ENCODE measurements at regions not wholly inside any gene's neighbourhood (a gene's known extent, or its start where the extent isn't known, plus 50 kb on each side); places are given as distances from the start of the nearest gene placed in this dataset.

DNA sequence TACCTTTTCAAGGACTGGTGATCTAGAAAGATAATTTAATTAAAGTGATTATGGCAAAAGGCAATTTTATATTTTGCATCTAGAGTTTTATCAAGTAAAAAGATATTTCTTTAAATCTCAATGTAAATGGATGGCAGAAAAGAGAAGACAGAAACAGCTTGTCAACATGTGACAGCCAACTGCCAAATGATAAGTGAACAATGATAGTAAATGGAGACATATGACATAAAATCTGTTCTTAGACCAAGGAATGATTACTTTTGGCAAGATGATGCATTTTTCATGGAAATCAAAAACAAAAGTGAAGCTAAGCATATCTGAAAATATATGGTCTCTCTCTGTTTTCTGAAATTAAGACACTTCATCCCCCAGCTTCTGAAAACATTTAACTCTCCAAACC lies 1730.7 kb upstream of the FLRT2 start:
- DNase-seq: no peak

DNA sequence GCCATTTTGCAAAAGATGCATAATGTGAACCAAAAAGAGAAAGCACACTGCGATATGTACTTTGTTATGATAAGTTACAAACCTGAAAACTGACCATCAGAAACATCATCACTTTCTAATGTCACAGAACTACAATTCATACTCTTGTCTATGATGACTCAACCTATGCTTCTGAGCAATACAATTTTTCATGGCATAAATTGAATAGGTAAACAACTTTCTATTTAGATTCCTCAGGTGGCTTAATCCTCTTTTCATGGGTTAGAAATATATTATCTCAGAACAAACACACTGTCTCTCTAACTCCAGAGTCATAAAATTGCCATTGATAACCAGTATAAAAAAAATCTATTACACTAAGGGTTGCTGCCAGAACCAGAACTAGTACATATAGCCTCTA lies 1715.0 kb upstream of the FLRT2 start:
- no peak for DNase-seq

DNA sequence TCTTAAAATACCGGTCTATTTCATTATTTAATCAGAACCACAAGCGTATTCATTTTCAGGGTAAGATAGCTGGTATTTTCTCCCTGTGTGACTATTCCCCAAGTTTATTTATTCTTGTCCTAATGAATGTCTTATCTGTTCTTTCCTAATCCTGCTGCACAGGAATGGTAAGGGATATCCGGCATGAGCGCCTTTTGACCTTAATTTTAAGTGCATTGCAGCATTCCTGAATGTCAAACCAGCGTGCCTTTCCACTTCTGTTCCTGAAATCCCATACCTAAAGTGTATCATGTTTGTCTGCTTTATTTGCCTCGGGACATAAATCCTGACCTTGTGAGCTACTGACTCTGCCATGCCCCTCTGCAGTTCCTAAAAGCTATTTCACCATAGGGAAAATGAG lies 1713.2 kb upstream of the FLRT2 start:
- no peak for DNase-seq

DNA sequence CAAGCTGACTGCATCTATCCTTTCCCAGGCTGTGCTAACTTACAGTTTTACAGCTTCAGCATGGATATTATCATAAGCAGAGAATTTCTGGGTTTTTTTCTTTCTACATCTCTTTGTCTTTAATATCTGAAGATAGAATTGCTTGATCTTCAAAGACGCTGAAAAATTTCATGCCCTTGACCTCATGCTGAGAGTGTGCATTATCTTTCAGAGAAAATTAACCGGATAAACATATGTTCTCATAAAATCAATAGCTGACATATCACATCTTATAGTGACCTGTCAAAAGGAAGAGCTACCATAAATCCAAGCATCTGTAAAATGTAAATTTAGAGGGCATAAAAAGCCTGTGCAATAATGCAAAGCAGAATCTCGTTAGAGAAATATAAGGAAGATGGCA lies 1704.1 kb upstream of the FLRT2 start:
- no peak for DNase-seq

DNA sequence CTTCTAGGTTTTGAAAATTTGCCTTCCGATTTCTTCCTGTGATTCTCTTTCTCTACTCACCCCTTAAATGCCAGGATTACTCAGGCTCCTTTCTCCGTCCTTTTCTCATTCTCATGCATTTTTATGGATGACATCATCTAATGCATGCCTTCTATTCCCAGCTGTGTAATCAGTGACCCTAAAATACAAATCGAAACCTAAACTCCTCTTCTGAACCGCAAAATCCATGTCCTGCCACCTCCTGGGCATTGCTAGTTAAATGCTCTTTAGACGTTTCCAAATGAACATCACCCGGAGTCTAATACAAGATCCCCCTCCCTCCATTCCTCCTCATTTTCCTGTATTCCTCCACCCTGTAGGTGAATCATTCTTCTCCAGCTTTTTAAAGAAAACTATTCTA lies 1703.1 kb upstream of the FLRT2 start:
- DNase-seq: no peak

DNA sequence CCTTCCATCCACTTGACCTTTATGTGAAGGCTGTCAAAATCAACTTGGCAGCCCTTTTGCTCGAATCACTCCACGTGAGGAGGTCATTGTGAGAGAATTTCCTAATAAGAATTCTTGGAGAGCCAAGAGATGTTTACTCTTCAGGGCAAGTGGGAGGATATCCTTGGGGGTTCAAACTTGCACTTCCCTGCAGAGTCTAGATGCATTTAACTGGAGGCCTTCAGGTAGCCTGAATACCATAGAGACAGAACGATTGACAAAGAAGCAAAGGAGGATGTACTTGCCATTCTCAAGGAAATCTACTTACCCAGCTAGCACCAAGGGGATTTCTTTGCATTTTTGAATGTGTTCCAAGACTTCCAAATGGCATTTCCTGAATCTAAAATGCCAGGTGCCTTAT lies 1702.6 kb upstream of the FLRT2 start:
- DNase-seq: no peak

DNA sequence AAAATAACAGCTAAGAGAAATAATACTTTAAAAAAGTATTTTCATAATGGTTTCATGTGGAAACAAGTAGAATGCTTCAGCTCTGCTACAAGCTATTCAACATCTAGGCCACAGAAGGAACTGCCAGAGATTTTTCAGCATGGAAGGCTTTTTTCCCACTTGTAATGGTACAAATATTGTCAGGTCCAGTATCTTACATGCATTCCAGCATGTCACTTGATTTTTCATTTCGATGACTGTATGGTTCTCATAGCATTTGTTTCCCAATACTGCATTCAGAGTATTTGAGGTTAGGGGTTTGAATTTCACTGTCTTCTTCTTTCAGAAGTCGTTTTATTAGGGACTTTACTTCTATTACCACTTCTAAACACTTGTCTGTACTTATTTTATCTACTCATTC lies 1701.5 kb upstream of the FLRT2 start:
- DNase-seq: no peak

DNA sequence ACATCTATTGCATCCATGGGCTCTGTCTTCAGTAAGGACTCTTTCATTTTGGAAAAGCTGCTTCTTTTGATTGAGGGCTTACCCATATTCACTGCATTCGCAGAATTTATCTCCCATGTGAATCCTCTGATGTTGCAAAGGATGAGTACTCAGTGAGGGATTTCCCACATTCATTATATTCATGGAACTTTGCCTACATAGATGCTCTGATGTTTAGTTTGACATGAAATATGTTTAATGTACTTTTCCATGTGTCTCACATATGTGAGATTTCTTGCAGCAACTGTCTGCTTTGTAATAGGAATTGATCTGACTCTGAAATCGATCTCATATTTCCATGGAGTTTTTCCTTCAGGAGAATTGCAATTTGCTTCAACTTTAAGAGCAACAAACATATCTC lies 1699.6 kb upstream of the FLRT2 start:
- DNase-seq: no peak

DNA sequence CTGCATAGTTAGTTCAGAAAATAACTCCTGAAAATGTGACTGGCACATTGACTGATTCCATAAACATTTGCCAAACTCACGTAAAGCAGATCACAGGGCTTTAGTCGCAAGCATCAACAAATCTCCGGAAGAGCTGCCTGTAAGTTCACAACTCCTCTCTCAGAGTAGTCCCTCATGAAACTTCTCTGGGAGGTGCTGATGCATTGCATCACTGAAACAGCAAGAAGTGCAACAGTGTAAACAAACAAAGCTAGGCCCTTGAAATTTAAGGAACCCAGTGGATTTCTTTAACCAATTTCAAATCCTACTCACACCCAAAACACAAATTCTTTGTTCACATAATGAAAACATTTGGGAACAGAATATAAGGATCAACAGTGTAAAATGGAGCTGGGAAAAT lies 1691.7 kb upstream of the FLRT2 start:
- DNase-seq: no peak

DNA sequence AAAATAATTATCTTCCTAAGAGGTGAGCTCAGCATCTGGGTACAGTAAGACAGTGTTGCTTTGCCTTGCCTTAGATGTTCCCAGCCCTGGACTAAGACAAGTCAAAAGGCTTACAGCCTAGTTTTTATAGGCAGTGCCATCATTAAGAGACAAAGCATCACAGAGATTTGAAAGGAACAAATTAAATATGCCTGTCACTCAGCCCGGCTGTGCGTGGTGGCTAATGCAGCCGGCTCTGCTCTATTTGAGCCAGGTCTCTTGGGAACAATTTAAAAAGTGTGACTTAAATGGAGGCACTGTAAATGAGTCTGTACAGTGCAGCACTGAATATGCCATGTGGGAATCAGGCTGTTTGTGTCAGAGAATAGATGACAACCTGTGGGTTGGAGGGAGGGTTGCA lies 1687.4 kb upstream of the FLRT2 start:
- no peak for DNase-seq

DNA sequence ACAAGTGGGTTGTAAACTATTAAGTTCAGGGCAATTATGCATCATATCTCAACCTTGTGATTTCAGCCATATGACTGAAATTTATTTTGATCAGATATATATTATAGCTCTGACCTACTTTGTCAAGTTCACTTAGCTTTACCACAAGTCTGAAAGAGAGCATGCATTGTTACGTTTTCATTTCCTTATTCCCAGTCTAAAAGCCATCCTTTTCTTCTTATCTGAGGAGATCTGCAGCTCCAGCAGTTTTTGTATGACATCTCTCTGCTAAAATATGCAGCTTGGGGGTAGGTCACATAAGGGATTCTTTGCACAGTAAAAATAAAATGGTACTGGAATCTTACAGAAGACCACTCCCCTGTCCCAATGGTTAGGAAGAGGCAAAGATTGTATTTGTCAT lies 1682.8 kb upstream of the FLRT2 start:
- no peak for DNase-seq

DNA sequence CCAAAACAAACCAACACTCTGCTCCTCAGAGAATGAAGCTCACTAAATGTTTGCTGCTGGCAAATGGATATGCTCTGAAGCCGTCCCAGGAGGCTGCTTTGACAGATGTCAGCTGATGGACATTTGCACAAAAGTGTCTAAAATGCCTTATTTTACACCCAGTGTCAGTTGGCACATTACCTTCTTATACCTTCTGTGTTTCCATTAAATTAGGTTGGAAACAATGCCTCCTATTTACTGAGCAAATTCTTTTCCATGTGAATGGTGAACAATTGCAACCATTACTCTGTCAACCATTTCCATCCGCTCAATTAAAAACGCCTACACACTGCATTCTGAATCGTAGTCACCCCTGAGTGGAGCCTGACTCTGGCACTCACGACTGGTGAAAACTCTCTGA lies 1679.9 kb upstream of the FLRT2 start:
- no peak for DNase-seq

DNA sequence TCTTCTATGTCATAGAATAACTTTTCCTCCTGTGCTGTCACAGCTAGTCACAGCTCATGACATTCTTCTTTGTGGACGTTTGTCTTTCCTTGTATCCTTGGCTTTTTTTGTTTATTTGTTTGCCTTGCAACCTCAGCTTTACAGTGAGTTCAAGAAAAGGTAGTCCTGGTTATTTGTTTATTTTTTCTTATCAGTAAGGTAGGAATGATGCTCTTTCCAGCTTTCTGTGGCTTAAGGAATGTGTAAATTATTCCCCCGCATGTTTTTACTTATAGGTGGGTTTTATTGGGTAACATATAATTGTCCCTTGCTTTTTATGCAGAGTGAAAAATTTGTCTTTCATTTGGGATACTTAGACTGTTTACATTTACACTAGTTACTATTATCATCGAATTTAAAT lies 1673.6 kb upstream of the FLRT2 start:
- DNase-seq: no peak

DNA sequence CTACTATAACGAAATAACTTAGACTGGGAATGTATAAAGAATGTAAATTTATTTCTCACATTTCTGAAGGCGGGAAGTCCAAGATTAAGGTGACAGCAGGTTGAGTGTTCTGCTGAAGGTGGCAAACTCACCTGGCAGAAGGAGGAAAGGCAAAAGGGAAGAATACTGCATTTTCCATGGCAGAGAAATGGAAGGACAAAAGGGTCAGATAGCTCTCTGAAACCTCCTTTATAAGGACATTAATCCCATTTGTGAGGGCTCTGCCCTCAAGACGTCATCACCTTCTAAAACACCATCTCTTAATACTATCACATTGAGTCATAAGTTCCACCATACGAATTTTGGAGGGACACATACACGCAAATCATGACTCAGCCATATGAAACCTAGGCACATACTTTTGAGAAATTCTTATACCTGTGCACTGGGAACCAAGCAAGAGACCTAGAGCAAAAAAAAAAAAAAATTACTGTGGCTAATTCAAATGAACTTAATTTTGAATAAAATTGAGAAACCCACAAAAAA lies 1669.3 kb upstream of the FLRT2 start:
- DNase-seq: no peak

DNA sequence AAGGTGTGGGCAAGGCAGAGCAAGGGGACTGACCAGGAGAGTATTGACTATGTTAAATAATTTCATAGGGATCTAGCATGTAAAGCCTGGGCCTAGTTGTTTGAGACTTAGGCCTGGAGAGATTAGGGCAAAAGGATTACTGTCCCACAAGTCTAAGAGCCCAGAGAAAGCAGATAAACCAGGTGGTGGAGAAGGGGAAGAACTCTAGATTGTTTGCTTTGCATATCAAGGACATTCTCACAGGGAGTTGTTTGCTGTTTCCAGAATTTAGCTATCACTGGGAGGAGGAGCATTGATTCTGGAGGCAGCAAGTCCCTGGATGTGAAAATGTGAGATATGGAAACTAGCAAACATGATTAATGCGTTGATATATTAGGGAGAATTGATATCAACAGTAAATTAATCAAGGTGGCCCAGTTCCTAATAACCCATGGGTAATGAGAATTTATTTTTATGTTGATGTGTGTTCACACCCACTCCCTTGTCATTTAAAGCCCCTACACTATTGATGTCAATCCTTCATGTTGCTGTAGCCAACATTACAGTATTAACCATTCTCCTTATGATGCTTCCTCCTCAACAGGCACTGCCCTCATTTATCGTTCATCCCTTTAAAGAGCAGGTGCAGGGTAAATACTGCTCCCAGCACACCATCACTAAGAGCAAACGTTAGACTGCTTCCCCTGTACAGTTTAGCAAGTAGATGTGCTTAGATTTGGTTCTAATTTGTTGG lies 1666.7 kb upstream of the FLRT2 start:
- DNase-seq: no peak

DNA sequence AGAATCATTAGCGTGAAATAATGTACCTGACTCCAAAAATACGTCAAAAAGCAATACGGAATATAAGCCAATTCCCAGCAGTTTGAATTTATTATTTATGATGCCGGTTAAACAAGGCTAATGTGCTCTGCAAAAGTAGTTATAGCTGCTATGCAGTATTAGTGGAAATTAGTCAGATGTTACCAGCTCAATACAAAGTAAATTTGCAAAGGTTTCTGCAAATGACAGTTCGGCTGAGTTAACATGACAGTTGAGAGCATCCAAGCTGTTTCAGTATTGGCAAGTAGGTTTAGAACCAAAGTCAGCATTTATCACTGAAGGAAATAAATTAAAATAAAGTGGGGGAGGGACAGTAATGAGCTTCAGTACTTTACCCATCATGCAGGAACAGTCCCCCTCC lies 1665.8 kb upstream of the FLRT2 start:
- DNase-seq: no peak

DNA sequence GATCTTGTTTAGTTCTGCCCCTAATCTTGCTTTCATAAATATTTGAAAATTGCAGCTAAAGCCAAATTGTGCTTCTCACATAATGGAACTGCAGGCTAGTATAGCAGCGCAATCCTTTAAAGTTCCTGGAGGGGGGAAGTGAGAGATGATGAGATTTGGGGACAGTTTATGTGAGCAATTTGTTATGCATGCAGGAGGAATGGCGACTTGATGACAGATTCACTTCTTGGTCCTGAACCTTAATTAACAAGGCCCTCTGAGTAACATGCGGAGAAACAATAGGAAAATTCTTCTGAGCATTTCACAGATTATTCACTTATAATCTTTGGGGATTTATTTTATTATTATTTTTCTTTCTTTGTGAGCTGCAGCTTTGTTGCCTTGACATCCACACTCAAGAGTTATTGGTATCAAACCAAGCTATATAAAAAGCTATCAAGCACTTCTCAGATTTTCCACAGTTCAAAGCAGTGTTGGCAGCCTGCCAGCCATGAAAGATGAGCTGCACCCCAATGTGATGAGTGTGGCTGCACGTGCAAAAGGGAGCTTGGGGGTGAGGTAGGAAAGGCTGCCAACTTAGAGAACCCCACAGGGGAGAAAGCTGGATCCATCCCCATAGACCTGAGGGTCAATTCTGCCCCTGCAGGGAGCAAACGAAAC lies 1662.2 kb upstream of the FLRT2 start:
- DNase-seq: no peak

DNA sequence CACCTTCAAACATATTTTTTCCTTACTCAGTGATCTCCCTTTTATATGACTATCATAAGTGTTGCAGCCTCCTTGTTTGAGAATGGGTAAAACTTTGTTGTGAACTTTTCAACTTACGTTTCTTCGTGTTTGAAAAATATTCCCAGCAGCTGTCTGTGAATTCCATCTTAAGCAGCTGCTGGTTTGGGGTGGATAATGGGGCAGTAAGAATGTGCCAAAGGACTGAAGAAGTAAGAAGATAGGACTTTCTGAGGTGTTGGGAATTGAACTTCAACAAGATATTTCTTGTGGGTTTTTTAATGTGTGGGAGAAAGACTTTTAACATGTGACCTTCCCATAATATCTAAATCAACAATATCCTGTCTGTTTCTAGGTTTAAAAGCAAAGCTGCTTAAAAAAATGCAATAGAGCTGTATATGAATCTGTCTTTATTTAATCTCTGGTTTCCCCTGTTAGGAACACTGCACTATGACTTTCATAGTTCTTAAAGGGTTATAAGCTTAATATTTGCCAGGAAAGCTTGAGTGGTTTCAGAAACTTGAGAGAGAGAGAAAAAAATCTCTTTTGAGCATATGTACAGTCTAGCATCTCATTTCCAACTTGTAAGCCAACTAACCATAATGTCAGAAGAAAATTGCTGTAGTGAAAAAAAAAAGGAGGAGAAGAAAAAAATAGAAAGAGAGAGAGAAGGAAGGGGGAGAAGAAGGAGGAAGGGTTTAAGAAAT lies 1659.2 kb upstream of the FLRT2 start:
- no peak for DNase-seq

DNA sequence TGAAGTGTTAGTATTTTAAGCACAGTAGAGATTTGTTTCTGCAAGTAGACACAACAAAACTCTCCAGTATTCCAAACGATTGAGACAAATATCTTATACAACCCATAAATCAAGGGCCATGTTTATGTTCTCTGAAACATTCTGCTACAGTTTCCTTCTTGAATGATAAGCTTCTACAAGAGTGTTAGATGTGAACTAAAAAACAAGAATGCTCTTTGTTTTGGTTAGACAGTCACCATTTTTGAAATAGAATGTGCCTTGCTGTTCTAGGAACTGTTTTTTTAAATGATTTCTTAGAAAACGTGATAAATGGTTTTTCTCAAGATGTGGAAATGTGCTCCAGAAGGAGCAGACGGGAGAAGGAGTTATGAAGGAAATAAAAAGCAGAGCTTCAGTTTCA lies 1656.3 kb upstream of the FLRT2 start:
- DNase-seq: no peak

DNA sequence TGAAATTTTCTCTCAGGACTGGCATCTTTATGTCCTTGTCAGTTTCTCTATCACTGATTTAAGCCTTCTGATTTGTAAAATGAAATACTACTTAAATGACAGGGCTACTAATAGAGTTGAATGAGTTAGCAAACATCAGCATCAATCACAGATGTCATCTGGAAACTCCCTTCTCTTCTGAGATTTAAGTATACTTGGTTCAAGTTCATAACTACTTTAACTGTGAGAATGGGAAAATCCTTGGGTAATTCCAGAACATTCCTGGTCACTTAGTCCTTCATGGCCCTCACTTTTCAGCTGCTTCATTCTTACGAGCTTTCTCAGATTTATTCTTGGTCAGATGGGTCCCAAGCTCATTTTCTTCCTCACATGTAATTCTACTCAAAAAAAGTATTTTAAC lies 1655.3 kb upstream of the FLRT2 start:
- no peak for DNase-seq

DNA sequence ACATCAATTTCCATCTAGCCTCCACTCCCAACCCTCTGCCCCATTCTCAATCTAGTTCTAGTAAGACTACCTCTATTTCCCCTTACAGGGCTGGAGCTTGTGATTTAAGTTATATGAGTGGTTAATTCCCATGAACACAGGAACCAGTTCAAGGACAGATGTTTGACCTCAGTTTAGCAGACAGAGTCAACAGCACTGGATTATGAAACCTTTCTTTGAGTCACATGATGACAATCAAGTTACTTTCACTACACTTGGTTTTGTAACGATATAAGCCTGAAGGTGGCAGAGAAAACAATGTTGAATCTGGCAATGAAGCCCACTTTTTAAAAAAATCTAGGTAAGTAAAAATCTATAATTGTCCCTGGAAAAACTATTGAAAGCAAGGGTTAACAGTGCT lies 1646.2 kb upstream of the FLRT2 start:
- DNase-seq: no peak

DNA sequence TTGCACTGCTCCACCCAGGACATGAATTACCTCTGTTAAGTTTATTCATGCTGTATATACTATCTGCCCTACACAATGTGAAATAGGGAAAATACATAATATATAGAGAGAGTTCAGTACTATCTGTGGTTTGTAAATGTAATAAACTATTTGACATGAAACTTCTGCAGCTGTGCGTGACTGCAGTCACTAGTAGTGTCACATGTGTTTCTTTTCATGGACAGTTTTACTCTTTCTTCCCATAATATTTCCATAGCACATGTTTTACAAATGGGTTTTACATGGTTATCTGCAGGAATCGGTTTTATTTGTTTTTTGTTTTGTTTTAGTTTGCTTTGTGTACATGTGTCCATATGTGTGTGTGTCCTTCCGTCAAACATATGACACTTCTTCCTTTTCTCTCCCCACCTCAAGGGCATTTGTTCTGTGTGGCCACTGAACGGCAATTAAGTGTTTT lies 1644.1 kb upstream of the FLRT2 start:
- no peak for DNase-seq

DNA sequence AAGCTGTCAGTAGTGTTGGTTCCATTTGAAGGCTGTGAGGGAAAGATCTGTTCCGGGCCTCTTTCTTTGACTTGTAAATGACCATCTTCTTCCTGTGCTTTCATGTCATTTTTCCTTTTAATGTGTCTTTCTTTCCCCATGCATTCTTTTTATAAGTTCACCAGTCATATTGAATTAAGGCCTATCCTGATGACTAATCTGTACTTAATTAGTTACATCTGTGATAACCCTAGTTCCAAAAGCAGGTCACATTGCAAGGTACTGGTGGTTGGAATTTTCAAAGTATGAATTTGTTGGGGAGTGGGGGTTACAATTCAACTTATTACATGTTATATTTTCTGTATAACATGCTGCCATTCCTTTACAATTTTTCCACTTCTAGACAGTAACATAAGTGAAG lies 1642.1 kb upstream of the FLRT2 start:
- no peak for DNase-seq

DNA sequence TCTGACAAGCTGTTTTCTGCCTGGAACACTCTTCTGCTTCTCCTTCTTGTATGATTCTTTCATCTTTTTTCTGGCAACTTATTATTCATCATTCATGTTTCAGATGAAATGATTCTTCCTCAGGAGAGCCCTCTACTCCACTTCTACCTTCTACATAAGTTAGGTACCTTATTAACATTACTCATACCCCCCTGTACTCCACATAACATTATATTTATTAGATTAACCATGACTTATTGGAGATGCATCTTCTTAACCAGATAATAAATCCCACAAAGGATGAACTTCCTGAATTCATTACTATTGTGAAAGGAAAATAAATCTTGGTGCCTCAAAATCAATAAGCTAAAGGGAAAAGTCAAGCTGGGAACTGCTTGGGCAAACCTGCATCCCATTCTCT lies 1636.5 kb upstream of the FLRT2 start:
- no peak for DNase-seq

Data from NCI-H1048 (cell line).